K562 (cell line): ENCODE measurements at regions not wholly inside any gene's neighbourhood (a gene's known extent, or its start where the extent isn't known, plus 50 kb on each side); places are given as distances from the start of the nearest gene placed in this dataset.

Source experiments
- ATAC-seq: fragments of 200-7000 bp; cut with Tn5 transposase; 3 replicates; pipeline ENCODE4 v1.9.1; 2020; ENCODE audit warnings: moderate library complexity
- BruUV-seq: library from RNA; stranded (reverse); fragments of 400-500 nt; replicated peaks from 2 replicates; lab custom pipeline; 2021; lab: Mats Ljungman, UMichigan
- CTCF ChIA-PET: fragments of 300-600 bp; formaldehyde crosslinking; extraction: SDS; loops from one replicate; lab custom pipeline; 2021; ENCODE audit warnings: low intra/inter-chr PET ratio; lab: Yijun Ruan, JAX
- POLR2A ChIA-PET: fragments of 300-600, 350-650 bp; sonication (Branson Sonifier 250); formaldehyde crosslinking; extraction: SDS; loops from one replicate; lab custom pipeline; 2021; ENCODE audit warnings: antibody characterized with exemption, inconsistent platforms; lab: Yijun Ruan, JAX
- DNase-seq, 4 experiments: peaks; one replicate each; pipeline versions ENCODE4 v3.0.0 to v3.0.0-alpha.2; 2011 to 2018; ENCODE audit warnings: low spot score in 3 of 4, mixed read lengths in 3 of 4; ENCODE audit errors: extremely low read depth in 1 of 4
- FAIRE-seq: peaks from 2 replicates; lab custom pipeline; 2011; peaks lifted over from hg19 to GRCh38; lab: Jason Lieb, UNC
- H2AFZ ChIP-seq: 2 replicates; pipeline ENCODE4 v1.6.0; 2011; ENCODE audit warnings: low read depth, low read length, control low read depth, inconsistent platforms
- H3K27ac ChIP-seq: fragments of 200-600 bp; 3 replicates; pipeline ENCODE4 v1.8.0; 2011; ENCODE audit warnings: low read depth, mild to moderate bottlenecking, control low read depth, inconsistent platforms, low read length, moderate library complexity, mixed read lengths; ENCODE audit errors: extremely low read depth
- H3K27me3 ChIP-seq, 2 experiments: fragments of 300-600 bp in 1 of 2; 2 replicates in 1 of 2; 3 replicates in 1 of 2; pipeline versions ENCODE4 v1.6.0 to v1.8.0; 2011; ENCODE audit warnings: inconsistent platforms in 2 of 2, low read length in 2 of 2, mild to moderate bottlenecking in 1 of 2, mixed read lengths in 1 of 2, moderate library complexity in 1 of 2; ENCODE audit not compliant: control insufficient read depth in 2 of 2, insufficient read depth in 2 of 2
- H3K36me3 ChIP-seq: fragments of 300-600 bp; 3 replicates; pipeline ENCODE4 v1.8.0; 2011; ENCODE audit warnings: mild to moderate bottlenecking, low read length, inconsistent platforms; ENCODE audit not compliant: control insufficient read depth, insufficient read depth
- H3K4me1 ChIP-seq, 2 experiments: fragments of 200-600 bp in 1 of 2; replicated peaks in 1 of 2; 2 replicates in 1 of 2; 3 replicates in 1 of 2; pipeline versions ENCODE4 v1.5.1 to v1.8.0; 2011; ENCODE audit warnings: inconsistent platforms in 2 of 2, low read length in 2 of 2, mild to moderate bottlenecking in 1 of 2, mixed read lengths in 1 of 2, moderate library complexity in 1 of 2; ENCODE audit not compliant: control insufficient read depth in 2 of 2, insufficient read depth in 2 of 2
- H3K4me2 ChIP-seq: 2 replicates; pipeline ENCODE4 v1.6.1; 2011; ENCODE audit warnings: low read length, control low read depth, inconsistent platforms, mixed read lengths; ENCODE audit not compliant: insufficient read depth
- H3K4me3 ChIP-seq: fragments of 200-600 bp; sonication (generic), shearing (Covaris generic); 2 replicates; pipeline ENCODE4 v1.5.1; 2016; ENCODE audit warnings: control low read depth, inconsistent platforms
- H3K79me2 ChIP-seq: fragments of 200-600 bp; 3 replicates; pipeline ENCODE4 v1.8.0; 2011; ENCODE audit warnings: low read length, inconsistent platforms; ENCODE audit not compliant: control insufficient read depth, insufficient read depth
- H3K9ac ChIP-seq, 2 experiments: 2 replicates each; pipeline versions ENCODE4 v1.6.0 to v1.6.1; 2011; ENCODE audit warnings: low read depth in 2 of 2, low read length in 2 of 2, control low read depth in 1 of 2, inconsistent platforms in 1 of 2, mild to moderate bottlenecking in 1 of 2, mixed read lengths in 1 of 2; ENCODE audit not compliant: insufficient read depth in 1 of 2
- H3K9me1 ChIP-seq: one replicate; pipeline ENCODE4 v1.6.0; 2011; ENCODE audit warnings: inconsistent platforms, mild to moderate bottlenecking, low read length, moderate library complexity; ENCODE audit not compliant: control insufficient read depth, insufficient read depth
- H3K9me3 ChIP-seq: replicated peaks from 2 replicates; pipeline ENCODE4 v1.5.1; 2011; ENCODE audit warnings: low read depth, low read length, inconsistent platforms; ENCODE audit not compliant: control insufficient read depth, insufficient read depth
- H4K20me1 ChIP-seq: replicated peaks from 2 replicates; pipeline ENCODE4 v1.6.1; 2011; ENCODE audit warnings: low read length, inconsistent platforms, mixed read lengths; ENCODE audit not compliant: control insufficient read depth, insufficient read depth
- CBX2 ChIP-seq: fragments of 200-600 bp; sonication (generic); IDR thresholded peaks from one replicate; pipeline ENCODE4 v1.6.1; 2012; ENCODE audit warnings: mild to moderate bottlenecking, low read length, inconsistent platforms; ENCODE audit not compliant: insufficient read depth, poor library complexity, severe bottlenecking
- CCAR2 ChIP-seq: fragments of 200-400 bp; formaldehyde crosslinking; IDR thresholded peaks from 2 replicates; pipeline ENCODE4 v1.6.1; 2017; ENCODE audit warnings: mild to moderate bottlenecking, low read depth, low read length
- GATAD2B ChIP-seq: fragments of 450-650 bp; IDR thresholded peaks from 2 replicates; pipeline ENCODE4 v1.6.1; 2017; ENCODE audit warnings: mild to moderate bottlenecking, borderline replicate concordance
- HCFC1 ChIP-seq: IDR thresholded peaks from 2 replicates; pipeline ENCODE4 v1.6.1; 2012; ENCODE audit warnings: low read depth, low read length, improper control_type of control experiment
- NFE2 ChIP-seq: IDR thresholded peaks from 2 replicates; pipeline ENCODE4 v1.6.1; 2014; ENCODE audit warnings: antibody characterized with exemption, low read depth
- PTTG1 ChIP-seq: fragments of 450-650 bp; IDR thresholded peaks from 2 replicates; pipeline ENCODE4 v1.6.1; 2016; ENCODE audit warnings: low read depth, mild to moderate bottlenecking, missing genetic modification characterization, missing compliant biosample characterization
- RFX5 ChIP-seq: IDR thresholded peaks from 2 replicates; pipeline ENCODE4 v1.6.1; 2011; ENCODE audit warnings: low read depth, mild to moderate bottlenecking, improper control_type of control experiment, low read length
- SAFB ChIP-seq: fragments of 200-400 bp; formaldehyde crosslinking; IDR thresholded peaks from 2 replicates; pipeline ENCODE4 v1.6.1; 2017; ENCODE audit warnings: low read depth, low read length, borderline replicate concordance
- SIX5 ChIP-seq, 2 experiments: IDR thresholded peaks; 2 replicates each; pipeline ENCODE4 v1.6.1; 2011; ENCODE audit warnings: low read length in 2 of 2, borderline replicate concordance in 1 of 2, low read depth in 1 of 2, mild to moderate bottlenecking in 1 of 2, moderate library complexity in 1 of 2; ENCODE audit not compliant: insufficient read depth in 1 of 2
- SMARCB1 ChIP-seq: IDR thresholded peaks from 2 replicates; pipeline ENCODE4 v1.6.1; 2011; ENCODE audit warnings: improper control_type of control experiment, low read depth; ENCODE audit not compliant: insufficient read length
- in situ Hi-C: fragments of 300-500 bp; cut with MboI; formaldehyde crosslinking; loops from 4 replicates; pipeline ENCODE4 v1.15.0; 2018; ENCODE audit warnings: inconsistent platforms, mixed read lengths
- intact Hi-C: fragments of 100-400 bp; cut with micrococcal nuclease; formaldehyde crosslinking; loops from 2 replicates; pipeline ENCODE4 v1.14.2; 2022
- TF ChIP-seq, protein P1 (sequence below): fragments of 250-450 bp; sonication (Bioruptor Pico); IDR thresholded peaks from 2 replicates; pipeline ENCODE4 v1.5.0; 2021
- TF ChIP-seq, protein P2 (sequence below), 2 experiments: fragments of 450-650 bp; IDR thresholded peaks; 2 replicates each; pipeline ENCODE4 v1.6.1; 2016
- TF ChIP-seq, protein P3 (sequence below): sonication (generic); formaldehyde crosslinking; IDR thresholded peaks from 2 replicates; pipeline ENCODE4 v1.5.0; 2020; ENCODE audit warnings: missing genetic modification reagents
- TF ChIP-seq, protein P4 (sequence below): fragments of 450-650 bp; formaldehyde crosslinking; IDR thresholded peaks from 2 replicates; pipeline ENCODE4 v1.4.0; 2022; ENCODE audit warnings: missing genetic modification characterization

DNA sequence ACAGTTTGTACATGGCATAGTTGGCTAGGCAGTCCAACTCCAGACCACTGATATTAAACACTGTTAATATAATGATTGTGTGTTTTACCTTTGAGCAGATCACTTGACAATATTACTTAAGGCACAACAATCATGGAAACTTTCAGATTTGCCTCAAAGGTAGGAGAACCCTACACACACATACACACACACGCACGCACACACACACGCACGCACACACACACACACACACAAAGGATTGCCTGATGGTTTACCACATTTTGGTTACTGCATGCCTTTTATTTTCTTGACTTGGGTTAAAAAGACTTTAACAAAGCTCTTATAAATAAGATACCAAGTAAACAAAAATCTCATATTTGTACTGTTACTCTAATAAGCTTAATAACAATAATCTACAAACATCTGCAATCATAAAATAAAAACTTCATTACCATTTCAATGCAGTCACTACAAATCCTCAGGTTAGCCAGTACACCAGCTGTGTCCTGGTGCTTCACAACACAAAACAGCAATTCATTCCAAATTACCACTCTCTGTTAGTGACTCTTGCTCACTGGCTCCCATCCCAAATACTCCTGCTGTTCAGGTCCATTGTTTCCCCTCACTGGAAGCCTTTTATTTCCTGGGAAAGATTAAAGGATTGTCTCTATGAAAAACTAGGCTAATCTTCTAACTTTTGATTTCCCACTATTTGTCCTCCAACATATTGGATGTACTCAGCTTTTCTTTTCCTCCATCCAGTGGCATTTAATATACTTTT is 175.2 kb upstream of the ATP2B1 start (continued):
- TF ChIP-seq RFX5 (no peak), SMARCB1 (no peak), PTTG1 (no peak), NFE2 (no peak), GATAD2B (no peak)
- TF ChIP-seq, protein P1, sequence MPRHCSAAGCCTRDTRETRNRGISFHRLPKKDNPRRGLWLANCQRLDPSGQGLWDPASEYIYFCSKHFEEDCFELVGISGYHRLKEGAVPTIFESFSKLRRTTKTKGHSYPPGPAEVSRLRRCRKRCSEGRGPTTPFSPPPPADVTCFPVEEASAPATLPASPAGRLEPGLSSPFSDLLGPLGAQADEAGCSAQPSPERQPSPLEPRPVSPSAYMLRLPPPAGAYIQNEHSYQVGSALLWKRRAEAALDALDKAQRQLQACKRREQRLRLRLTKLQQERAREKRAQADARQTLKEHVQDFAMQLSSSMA (CRISPR knock-in tag), result no peak
- TF ChIP-seq, protein P2, sequence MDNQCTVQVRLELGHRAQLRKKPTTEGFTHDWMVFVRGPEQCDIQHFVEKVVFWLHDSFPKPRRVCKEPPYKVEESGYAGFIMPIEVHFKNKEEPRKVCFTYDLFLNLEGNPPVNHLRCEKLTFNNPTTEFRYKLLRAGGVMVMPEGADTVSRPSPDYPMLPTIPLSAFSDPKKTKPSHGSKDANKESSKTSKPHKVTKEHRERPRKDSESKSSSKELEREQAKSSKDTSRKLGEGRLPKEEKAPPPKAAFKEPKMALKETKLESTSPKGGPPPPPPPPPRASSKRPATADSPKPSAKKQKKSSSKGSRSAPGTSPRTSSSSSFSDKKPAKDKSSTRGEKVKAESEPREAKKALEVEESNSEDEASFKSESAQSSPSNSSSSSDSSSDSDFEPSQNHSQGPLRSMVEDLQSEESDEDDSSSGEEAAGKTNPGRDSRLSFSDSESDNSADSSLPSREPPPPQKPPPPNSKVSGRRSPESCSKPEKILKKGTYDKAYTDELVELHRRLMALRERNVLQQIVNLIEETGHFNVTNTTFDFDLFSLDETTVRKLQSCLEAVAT (IDR thresholded peaks at IDR 0.05), result no peak
- TF ChIP-seq, protein P3, sequence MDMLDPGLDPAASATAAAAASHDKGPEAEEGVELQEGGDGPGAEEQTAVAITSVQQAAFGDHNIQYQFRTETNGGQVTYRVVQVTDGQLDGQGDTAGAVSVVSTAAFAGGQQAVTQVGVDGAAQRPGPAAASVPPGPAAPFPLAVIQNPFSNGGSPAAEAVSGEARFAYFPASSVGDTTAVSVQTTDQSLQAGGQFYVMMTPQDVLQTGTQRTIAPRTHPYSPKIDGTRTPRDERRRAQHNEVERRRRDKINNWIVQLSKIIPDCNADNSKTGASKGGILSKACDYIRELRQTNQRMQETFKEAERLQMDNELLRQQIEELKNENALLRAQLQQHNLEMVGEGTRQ (CRISPR knock-in tag), result no peak

DNA sequence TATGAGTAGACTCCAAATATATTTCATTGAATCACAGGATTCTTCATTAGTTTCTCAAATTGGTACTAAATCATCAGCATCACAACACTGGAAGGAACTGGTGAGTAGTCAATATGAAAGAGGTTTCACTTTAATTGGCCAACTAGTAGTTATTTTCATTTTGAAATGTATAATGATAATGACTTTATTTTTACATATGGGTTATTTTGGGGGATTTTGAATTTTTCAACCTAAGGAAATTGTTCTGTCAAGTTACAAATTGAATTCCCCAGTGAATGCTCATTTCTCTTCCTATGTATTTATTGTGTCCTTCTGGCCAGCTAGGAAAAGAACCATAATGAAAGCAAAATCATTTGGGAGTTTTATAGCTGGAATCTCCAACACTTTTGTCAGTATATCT is 174.2 kb upstream of the ATP2B1 start:
- no peak overlapping the region for H2AFZ ChIP-seq
- TF ChIP-seq CBX2 (no peak), SAFB (no peak), SIX5 (IDR thresholded peaks at IDR 0.05; ENCODE audit: borderline replicate concordance in 1 of 2, insufficient read depth in 1 of 2, low read depth in 1 of 2, low read length in 2 of 2) (no peak), HCFC1 (no peak), CCAR2 (no peak)
- TF ChIP-seq, protein P4, sequence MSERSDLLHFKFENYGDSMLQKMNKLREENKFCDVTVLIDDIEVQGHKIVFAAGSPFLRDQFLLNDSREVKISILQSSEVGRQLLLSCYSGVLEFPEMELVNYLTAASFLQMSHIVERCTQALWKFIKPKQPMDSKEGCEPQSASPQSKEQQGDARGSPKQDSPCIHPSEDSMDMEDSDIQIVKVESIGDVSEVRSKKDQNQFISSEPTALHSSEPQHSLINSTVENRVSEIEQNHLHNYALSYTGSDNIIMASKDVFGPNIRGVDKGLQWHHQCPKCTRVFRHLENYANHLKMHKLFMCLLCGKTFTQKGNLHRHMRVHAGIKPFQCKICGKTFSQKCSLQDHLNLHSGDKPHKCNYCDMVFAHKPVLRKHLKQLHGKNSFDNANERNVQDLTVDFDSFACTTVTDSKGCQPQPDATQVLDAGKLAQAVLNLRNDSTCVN (CRISPR knock-in tag), result no peak
- no peak overlapping the region for H3K9ac ChIP-seq
- H3K79me2 ChIP-seq, result no peaks in the 10 kb centered on the region
- H3K9me1 ChIP-seq, result no peaks in the 10 kb centered on the region
- ChIA-PET POLR2A (interaction anchor here (1.9 kb wide), 1 partner anchor 12 kb away, joined by 4 read pairs; no protein-coding TSS in a partner anchor), CTCF (no interaction called here)
- no peak overlapping the region for H3K4me2 ChIP-seq
- H3K4me3 ChIP-seq, result no peak overlapping the region
- BruUV-seq, result no TSS peak
- FAIRE-seq (no peak), ATAC-seq (no peak), DNase-seq (no peak)
- no peaks in the 10 kb centered on the region for H4K20me1 ChIP-seq
- H3K9me3 ChIP-seq, result no peaks in the 10 kb centered on the region
- H3K27ac ChIP-seq, result no peak overlapping the region
- no peaks in the 10 kb centered on the region for H3K36me3 ChIP-seq
- H3K4me1 ChIP-seq, result no peaks in the 10 kb centered on the region
- intact Hi-C loops, result no loop called here
- in situ Hi-C loops, result no loop called here
- H3K27me3 ChIP-seq, result no peaks in the 10 kb centered on the region
